NCI-H2107 treated with DMSO at 0.1 percent for 48 hours (cell line): ENCODE measurements at regions not wholly inside any gene's neighbourhood (a gene's known extent, or its start where the extent isn't known, plus 50 kb on each side); places are given as distances from the start of the nearest gene placed in this dataset.
A peak's percentile ranks its signal among the peaks of the same experiment; 100 is the strongest.

Experiments
- DNase-seq: peaks from one replicate; lab custom pipeline; 2025; ENCODE audit not compliant: unreplicated experiment; lab: John Stamatoyannopoulos, UW

- DNase-seq: no peak
Measured at GRCh38 chr6:91606148-91606901, 1019.5 kb upstream of the MAP3K7 start.

GRCh38 chr6:91600561-91600960 lies 1013.7 kb upstream of the MAP3K7 start:
- no peak for DNase-seq

GRCh38 chr6:91590191-91590590 lies 1003.3 kb upstream of the MAP3K7 start:
- DNase-seq: no peak

- DNase-seq: no peak
Measured at GRCh38 chr6:91580635-91581034, 993.8 kb upstream of the MAP3K7 start.

GRCh38 chr6:91575032-91575431 lies 988.2 kb upstream of the MAP3K7 start:
- DNase-seq: no peak

- DNase-seq: no peak
Measured at GRCh38 chr6:91573826-91574416, 987.0 kb upstream of the MAP3K7 start.

GRCh38 chr6:91572878-91573277 lies 986.0 kb upstream of the MAP3K7 start:
- no peak for DNase-seq

GRCh38 chr6:91569071-91569470 lies 982.2 kb upstream of the MAP3K7 start:
- no peak for DNase-seq

GRCh38 chr6:91566467-91566866 lies 979.6 kb upstream of the MAP3K7 start:
- no peak for DNase-seq

GRCh38 chr6:91565207-91565606 lies 978.3 kb upstream of the MAP3K7 start:
- no peak for DNase-seq

- no peak for DNase-seq
Measured at GRCh38 chr6:91562955-91563354, 976.1 kb upstream of the MAP3K7 start.

GRCh38 chr6:91560409-91560808 lies 973.5 kb upstream of the MAP3K7 start:
- DNase-seq: no peak

GRCh38 chr6:91540902-91541301 lies 954.0 kb upstream of the MAP3K7 start:
- DNase-seq: no peak

- peak; percentile 14 for DNase-seq
Measured at GRCh38 chr6:91539456-91539855, 952.6 kb upstream of the MAP3K7 start.

- DNase-seq: no peak
Measured at GRCh38 chr6:91538622-91539021, 951.8 kb upstream of the MAP3K7 start.

GRCh38 chr6:91534614-91535013 lies 947.7 kb upstream of the MAP3K7 start:
- no peak for DNase-seq

- no peak for DNase-seq
Measured at GRCh38 chr6:91523511-91523910, 936.6 kb upstream of the MAP3K7 start.

- DNase-seq: no peak
Measured at GRCh38 chr6:91521999-91522398, 935.1 kb upstream of the MAP3K7 start.

- no peak for DNase-seq
Measured at GRCh38 chr6:91509711-91510110, 922.8 kb upstream of the MAP3K7 start.

GRCh38 chr6:91509039-91509438 lies 922.2 kb upstream of the MAP3K7 start:
- DNase-seq: no peak

- DNase-seq: no peak
Measured at GRCh38 chr6:91506509-91506908, 919.6 kb upstream of the MAP3K7 start.

- no peak for DNase-seq
Measured at GRCh38 chr6:91505199-91505598, 918.3 kb upstream of the MAP3K7 start.

GRCh38 chr6:91501930-91502329 lies 915.1 kb upstream of the MAP3K7 start:
- no peak for DNase-seq
